A673 (cell line): ENCODE measurements at regions not wholly inside any gene's neighbourhood (a gene's known extent, or its start where the extent isn't known, plus 50 kb on each side); places are given as distances from the start of the nearest gene placed in this dataset.

Experiments
- CTCF ChIP-seq: fragments of 300-800, 200-600 bp; sonication (generic); conservative IDR thresholded peaks from 2 replicates; pipeline ENCODE4 v1.5.1; 2017; ENCODE audit warnings: low read depth, mild to moderate bottlenecking, antibody characterized with exemption, low read length, moderate library complexity, mixed read lengths
- EZH2 ChIP-seq: fragments of 200-600 bp; sonication (generic); IDR thresholded peaks from 2 replicates; pipeline ENCODE4 v1.6.1; 2017; ENCODE audit warnings: borderline replicate concordance, low read depth, mild to moderate bottlenecking, mixed read lengths, antibody characterized with exemption, low read length; ENCODE audit not compliant: poor library complexity, severe bottlenecking

GRCh38 chr18:2192562-2192961, 378.7 kb downstream of the METTL4 start:
- no peak for TF ChIP-seq CTCF
- TF ChIP-seq EZH2: no peak
